GM18498 (cell line): ENCODE measurements at regions not wholly inside any gene's neighbourhood (a gene's known extent, or its start where the extent isn't known, plus 50 kb on each side); places are given as distances from the start of the nearest gene placed in this dataset.
"Not testable (repeated sequence)": the region's sequence is repeated elsewhere in the genome, so short reads cannot be mapped to it uniquely, and the experiment has no call there.

Experiments
- ATAC-seq: cut with Tn5 transposase; IDR thresholded peaks from one replicate; pipeline ENCODE4 v1.9.1; 2021; ENCODE audit warnings: mild to moderate bottlenecking, moderate library complexity; ENCODE audit not compliant: unreplicated experiment

DNA sequence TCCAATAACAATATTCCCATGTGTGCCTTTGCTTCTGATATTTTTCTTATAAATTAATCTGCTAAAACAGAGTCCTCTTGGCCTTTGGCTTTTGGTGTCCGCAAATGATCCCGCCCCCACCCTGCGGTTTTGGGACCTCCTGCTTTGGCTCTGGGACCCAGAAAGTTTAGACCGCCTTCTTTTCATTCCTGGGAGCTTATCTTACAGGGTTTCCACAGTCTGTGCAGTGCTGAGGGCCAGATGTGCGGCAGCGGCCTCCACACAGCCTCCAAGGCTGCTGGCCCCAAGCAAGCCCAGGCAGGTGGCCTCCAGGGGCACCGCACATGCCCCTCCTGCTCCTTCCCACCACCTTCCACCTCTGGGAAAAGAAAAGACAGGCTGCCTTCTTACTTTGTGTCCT lies 191.5 kb downstream of the ERCC6L2 start:
- ATAC-seq = no peak

GRCh38 chr9:96065482-96066251 lies 190.2 kb downstream of the ERCC6L2 start:
- ATAC-seq = no peak

DNA sequence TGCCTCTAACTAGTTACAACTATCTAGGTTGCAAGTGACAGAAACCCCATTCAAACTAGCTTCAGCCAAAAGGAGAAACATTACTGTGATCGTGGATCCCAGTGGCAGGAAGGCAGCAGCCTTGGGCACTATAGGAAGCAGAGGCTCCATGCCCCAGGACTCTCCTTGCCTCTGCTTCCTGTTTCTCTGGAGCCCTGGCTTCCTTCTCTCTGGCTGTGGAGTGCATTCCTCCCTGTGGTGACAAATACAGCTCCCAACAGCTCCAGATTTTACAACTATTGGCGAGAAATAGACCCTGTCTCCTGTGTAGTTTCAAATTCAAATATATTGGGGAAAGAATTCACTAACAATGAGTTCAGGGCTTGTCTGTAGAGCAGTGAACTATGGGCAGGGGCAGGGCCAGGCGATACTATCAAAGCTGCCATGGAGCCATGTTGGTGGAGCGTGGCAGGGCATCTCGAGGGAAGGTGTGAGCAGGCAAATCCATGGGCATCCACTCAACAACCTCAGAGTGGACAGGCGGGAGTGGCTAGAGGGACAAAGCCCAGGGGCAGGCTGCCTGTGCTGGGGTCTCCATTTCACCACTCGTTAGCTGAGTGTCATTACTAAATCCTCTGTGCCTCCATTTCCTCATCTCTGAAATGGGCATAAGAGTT lies 189.5 kb downstream of the ERCC6L2 start:
- no peak for ATAC-seq

- ATAC-seq = no peak
These were observed 187.4 kb downstream of the ERCC6L2 start for GRCh38 chr9:96062854-96063253.

GRCh38 chr9:96062031-96062430 lies 186.5 kb downstream of the ERCC6L2 start:
- ATAC-seq = no peak

DNA sequence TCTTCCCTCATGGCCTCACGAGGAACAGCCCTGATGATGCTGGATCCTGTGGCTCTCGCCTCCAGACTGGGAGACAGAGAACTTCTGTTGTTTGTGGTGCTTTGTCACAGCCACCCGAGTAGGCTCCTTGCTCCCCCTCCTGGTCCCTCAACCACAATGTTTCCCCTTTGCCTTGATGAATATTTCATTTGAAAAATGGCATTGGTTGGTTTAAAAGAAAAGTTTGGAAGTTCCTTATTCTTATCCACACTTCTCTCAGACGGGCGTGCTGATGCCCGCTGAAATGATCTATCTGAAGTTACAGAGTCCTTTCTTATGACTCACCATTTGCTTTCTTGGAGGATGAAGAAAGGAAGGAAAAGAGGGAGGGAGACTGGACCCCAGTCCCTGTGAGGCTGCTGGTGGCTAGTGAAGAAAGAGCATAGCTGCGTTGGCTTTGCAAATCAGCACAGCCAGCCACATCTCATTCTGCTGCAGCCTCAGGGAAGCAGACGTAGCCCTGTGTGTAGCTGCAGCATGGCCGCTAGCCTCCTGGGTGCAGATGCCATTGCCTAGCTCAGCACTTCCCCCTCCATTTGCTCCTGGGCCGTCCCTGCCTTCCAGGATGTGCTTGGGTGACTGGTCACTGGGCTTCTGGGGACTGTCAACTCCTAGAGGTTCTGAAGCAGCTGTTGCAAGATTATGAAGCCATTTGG lies 185.9 kb downstream of the ERCC6L2 start:
- no peak for ATAC-seq

DNA sequence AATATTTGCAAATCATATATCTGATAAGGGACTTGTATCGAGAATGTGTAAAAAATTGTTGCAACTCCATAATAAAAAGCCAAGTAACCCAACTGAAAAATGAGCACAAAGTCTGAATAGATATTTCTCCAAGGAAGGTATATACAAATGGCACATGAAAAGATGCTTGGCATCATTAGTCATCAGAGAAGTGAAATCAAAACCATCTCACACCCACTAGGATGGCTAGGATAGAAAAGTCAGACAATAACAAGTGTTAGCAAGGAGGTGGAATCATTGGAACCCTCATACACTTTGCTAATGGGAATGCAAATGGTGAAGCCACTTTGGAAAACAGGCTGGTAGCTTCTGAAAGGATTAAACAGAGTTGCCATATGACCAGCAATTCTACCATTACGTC lies 182.7 kb downstream of the ERCC6L2 start:
- ATAC-seq = no peak

DNA sequence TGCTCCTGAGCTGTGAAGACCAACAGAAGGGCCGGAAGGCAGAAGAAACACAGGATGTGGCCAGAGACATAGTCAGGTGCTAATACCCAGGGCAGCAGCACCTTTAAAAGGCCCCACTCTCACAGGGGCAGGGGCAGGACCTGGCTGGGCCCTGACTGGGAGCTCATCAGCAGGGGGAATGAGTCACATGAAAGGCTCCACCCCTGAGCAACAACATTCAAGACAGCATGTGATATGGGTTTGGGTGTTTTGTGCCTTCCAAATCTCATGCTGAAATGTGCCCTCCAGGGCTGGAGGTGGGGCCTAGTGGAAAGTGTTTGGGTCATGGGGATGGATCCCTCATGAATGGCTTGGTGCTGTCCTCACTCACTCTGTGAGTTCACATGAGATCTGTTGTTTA lies 181.7 kb downstream of the ERCC6L2 start:
- ATAC-seq = no peak

GRCh38 chr9:96056226-96056625 lies 180.7 kb downstream of the ERCC6L2 start:
- no peak for ATAC-seq

GRCh38 chr9:96054248-96054647 lies 178.8 kb downstream of the ERCC6L2 start:
- ATAC-seq = not testable (repeated sequence)

DNA sequence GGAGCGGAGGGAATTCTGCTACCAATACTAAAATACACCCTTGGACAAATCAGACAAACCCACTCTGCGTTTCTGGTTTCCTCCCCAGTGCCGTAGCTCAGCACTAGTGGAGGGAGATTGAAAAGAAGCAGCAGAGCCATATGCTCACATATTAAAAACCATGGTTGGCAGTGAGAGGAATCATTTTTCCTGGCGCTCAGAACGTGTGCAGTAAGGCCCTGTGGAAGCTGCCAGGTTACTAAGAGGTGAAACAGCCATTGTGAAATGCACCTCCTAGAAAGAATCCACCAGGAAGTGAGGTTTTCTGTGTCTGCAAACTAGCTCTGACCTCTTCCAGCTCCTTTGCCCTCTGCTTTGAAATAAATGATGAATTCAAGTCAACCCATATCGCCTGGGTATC lies 177.2 kb downstream of the ERCC6L2 start:
- no peak for ATAC-seq

- no peak for ATAC-seq
These were observed 175.9 kb downstream of the ERCC6L2 start for GRCh38 chr9:96051423-96051822.

DNA sequence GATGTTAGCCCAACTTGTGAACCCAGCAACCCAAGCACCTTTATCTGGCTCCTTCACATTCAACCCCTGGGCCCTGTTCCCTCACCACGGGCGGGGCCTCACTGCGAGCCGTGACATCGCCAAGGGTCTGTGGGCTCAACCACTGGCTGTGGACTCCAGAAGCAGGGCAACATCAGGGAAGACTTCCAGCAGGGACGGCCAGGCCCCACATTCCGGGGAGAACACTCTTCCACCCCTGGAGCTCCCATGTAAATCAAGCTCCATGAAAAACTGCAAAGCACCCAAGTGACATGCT lies 175.3 kb downstream of the ERCC6L2 start:
- ATAC-seq = no peak

DNA sequence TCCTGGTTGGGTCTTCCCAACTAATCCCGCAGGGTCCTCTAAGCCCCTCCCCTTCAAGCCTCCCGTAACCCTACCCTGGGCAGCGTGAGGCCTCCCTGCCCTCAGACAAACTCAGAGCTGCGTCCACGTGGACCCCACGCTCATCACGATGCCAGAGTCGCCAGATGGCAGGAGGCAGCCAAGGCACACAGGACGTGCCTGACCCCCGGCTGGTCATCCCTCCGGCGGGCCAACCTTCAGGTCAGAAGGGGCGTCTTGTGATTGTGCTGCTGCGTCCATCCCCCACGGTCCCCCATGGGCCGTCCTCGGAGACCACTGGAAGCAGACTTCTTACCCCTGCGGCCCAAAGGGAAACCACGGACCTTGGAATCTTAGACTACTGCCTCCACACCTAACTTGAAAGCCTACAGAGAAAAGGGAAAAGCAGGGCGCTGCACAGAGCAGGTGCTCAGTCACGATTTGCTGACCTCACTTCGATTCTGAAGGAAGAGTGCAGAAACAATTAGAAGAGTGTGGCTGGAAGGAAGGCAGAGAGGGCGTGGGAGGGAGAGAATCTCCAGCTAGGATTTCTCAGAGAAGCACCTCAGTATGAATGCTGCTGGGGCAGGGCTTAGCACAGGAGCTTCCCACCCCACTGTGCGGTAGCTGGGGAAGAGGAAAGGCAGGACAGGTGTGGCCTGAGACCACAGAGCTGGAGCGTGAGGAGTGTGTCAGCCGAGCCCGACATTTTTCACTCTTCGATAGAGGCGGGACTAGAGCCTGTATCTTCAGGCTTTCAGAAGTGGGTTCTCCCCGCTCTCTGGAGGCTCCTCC lies 174.8 kb downstream of the ERCC6L2 start:
- no peak for ATAC-seq

- ATAC-seq = no peak
These were observed 173.7 kb downstream of the ERCC6L2 start for GRCh38 chr9:96048956-96049831.

GRCh38 chr9:96048104-96048955 lies 172.8 kb downstream of the ERCC6L2 start:
- no peak for ATAC-seq

GRCh38 chr9:96047741-96048103 lies 172.2 kb downstream of the ERCC6L2 start:
- no peak for ATAC-seq

- ATAC-seq = no peak
These were observed 171.7 kb downstream of the ERCC6L2 start for GRCh38 chr9:96047116-96047639.

DNA sequence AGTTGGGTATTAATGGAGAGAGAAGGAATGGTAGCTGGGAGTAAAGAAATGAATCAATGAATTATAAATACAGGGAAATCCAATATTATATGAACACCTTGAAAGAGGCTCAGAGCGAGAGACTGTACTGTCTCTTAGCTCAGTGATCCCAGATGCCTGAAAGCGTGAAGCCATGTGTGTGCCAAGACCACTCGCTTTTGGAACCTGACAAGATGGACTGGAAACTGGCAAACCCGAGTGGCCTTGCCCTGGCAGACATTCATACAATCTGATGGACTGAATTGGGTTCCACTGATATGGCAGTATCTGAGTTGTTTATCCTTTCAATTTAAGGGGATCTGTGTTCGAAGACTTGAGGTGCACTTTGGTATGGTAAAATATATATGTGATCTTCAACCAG lies 170.3 kb downstream of the ERCC6L2 start:
- ATAC-seq = no peak
